NOMO-1 (cell line): ENCODE measurements at regions not wholly inside any gene's neighbourhood (a gene's known extent, or its start where the extent isn't known, plus 50 kb on each side); places are given as distances from the start of the nearest gene placed in this dataset.
A peak's percentile ranks its signal among the peaks of the same experiment; 100 is the strongest.

ENCODE experiments used
- DNase-seq, 2 experiments: peaks; one replicate each; lab custom pipeline; 2025; ENCODE audit not compliant: unreplicated experiment in 2 of 2; lab: John Stamatoyannopoulos, UW

- no peak for DNase-seq
These were observed 372.1 kb upstream of the RUNX1 start for GRCh38 chr21:35421221-35421620.

- no peak for DNase-seq
These were observed 371.6 kb upstream of the RUNX1 start for GRCh38 chr21:35420656-35421055.

GRCh38 chr21:35417762-35418161, 368.7 kb upstream of the RUNX1 start:
- DNase-seq, result no peak

DNA sequence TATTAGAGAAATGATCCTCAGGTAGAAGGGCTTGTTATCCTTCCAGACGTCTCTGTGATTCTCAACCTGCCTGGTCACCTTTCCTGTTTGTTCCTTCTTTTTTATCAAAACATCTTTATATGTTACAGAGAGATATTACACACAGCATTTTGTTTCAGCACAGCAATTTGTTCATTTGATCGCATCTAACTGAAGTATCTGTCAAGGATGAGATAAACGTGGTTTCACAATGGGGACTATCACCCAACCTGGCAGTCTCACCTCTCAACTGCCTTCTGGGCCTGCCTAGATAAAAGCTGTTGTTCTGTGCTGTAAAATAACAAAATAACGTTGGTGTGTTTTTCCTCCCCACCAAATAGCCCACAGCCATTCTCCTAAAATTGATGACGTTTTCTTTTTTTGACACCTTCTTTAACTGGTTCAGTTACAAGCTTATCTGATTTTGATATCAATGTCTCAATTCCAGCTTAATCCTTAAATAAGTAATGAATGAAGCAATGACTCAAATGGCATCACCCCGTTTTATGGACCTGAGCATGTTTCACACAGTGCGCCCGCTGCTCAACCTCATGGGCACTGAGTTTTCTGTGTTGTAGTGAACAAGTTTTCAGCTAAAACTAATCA, 367.9 kb upstream of the RUNX1 start:
- no peak for DNase-seq

DNA sequence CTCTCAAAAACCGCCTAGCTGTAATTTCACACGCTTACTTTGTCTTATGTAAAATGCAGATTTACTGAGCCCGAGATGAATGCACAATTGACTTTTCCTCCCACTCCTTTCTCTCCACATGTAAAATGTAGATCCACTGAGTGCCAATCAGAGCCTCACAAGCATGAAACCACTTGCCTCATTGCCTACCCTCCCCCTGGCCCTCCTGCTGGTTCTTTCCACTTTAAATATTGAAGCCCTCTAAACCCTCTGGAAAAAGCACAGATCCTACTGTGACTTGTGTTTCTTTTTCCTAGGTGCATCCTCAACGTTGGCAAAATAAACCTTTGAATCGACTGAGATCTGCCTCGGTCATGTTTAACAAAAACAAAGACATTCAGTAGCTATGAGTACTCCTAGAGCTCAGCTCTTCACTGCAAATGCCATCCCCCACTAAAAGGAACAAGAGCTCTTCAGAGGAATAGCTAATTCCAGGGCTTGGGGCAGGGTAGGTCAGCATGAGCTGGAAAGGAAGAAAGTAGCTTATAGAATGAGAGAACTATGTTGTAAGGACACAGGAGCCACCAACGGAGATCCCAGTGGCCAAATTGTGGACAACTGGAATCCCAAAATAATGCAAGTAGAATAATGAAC, 365.5 kb upstream of the RUNX1 start:
- no peak for DNase-seq

- no peak for DNase-seq
These were observed 365.0 kb upstream of the RUNX1 start for GRCh38 chr21:35414056-35414455.

DNA sequence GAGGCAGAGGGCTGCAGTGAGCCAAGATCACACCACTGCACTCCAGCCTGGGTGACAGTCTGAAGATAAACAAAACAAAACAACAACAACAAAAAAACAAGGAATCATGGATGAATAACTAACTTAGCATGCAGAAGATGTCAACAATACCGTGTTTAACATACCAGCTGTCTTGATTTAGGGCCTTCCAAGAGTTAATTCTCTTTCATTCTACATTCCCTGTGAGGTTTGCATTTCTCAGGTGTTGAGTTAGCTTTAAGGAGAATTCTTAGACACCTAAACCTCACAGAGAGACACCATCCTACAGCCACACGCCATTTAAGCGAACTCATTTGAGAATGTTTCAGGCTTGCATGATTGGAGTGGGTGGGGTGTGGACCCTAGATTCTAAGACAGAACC, 363.1 kb upstream of the RUNX1 start:
- DNase-seq, result no peak

GRCh38 chr21:35411434-35411833, 362.3 kb upstream of the RUNX1 start:
- DNase-seq, result no peak

DNA sequence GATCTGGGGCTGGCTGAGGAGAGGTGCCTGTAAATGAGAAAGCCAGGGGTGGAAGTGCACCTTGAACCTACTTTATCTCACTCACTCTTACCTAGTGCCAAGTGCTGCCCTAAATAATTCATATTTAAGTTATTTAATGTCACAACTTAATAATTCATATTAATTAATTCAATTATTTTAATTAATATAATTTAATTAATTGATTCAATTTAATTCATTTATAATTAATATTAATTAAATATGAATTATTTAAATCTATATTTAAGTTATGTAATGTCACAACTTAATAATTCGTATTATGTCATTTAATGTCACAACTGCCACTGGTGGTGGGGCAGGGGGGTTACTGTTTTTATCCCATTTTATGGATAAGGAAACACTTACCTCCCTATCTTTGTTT, 361.6 kb upstream of the RUNX1 start:
- DNase-seq, result no peak

GRCh38 chr21:35410123-35410522, 361.0 kb upstream of the RUNX1 start:
- no peak for DNase-seq

DNA sequence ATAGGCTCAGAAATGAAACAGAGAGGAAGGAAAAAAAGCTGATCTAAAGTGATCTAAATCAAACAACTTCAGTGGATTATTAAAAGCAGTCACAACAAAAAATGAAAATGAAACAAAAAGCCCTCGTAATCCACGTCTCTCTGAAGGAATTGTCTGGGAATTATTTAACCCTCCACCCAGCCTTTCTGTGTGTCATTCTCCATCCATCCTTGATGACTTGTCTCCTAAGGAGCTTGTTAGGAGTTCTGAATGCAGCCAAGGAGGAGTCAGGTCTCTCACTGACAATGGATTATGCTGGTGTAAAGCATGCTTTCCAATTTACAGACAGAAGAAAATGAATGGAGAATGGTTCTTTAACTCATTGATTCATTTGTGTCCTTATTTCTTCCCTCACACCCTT, 359.3 kb upstream of the RUNX1 start:
- no peak for DNase-seq

DNA sequence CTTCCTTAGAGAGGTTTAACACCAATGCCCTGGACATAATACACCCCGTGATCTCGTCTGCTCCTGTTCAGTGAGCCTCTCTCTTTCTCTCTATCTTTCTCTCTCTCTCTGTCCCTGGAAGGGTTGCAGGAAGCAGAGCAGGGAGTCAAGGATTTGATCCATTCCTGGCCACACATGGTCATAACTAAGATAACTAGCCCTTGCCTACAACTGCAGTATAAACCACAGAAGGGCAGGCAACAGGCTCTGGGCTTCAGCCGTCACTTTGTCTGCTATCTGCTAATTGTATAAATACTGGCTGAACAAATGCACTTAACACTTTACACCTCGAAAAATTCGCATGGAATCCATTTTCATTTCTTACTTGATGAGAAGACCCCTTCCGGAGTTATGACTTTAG, 357.5 kb upstream of the RUNX1 start:
- DNase-seq, result no peak

- no peak for DNase-seq
These were observed 356.9 kb upstream of the RUNX1 start for GRCh38 chr21:35405981-35406380.

DNA sequence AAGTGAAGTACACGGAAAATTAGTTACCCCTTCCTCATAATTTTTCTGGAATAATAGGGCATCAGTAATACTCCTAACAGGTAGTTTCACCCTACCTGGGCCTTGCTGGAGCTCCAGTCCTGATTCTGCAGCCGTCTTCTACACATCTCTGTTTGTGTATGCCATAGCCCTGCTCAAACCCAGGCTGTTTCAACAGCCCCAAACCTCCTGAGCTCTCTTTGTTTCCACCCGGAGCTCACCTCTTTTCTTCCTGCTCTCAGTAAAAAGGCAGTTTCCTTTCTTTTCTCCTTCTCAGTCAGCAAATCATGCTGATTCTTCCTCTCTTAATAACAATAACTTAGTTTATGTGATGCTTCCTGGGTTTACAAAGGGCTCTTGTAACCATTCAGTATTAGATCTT, 355.1 kb upstream of the RUNX1 start:
- no peak for DNase-seq

GRCh38 chr21:35402061-35402460, 353.0 kb upstream of the RUNX1 start:
- no peak for DNase-seq

GRCh38 chr21:35401476-35401875, 352.4 kb upstream of the RUNX1 start:
- no peak for DNase-seq

DNA sequence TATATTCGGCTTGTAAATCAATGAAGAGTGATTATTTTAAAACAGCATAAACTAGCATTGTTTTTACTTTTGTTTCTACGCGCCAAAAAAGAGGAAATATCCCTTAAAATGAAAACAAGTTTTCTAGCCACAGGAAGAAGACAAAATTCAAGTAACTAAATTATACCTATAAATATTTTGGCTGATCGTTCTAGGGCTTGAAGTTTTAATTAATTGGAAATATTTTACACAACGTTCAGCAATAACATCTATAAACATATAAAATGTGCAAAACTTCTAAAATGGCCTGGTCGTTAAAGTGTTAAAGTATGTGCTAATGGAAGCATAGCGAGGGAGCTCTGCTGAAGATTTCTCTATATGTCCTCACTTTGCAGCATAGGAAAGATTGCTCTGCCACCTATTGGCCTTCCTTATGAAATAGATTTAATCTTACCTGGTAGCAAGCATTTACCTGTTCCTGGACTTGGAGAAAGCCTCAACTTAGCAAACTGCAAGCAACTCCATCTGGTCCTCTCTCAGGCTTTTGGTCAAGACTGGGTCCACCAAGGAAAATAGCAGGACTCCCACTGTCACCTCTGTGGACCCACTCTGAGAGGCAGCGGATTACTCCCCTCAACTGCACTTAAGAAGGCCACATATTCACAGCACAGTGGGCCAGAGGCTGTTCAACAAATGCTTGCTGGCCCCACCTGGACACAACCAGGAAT, 351.3 kb upstream of the RUNX1 start:
- DNase-seq, result peak; percentile 37 to 81

- DNase-seq, result no peak
These were observed 350.6 kb upstream of the RUNX1 start for GRCh38 chr21:35399706-35400105.

- DNase-seq, result peak in 1 of 2 experiments; percentile 44
These were observed 350.0 kb upstream of the RUNX1 start for GRCh38 chr21:35399002-35399530.

DNA sequence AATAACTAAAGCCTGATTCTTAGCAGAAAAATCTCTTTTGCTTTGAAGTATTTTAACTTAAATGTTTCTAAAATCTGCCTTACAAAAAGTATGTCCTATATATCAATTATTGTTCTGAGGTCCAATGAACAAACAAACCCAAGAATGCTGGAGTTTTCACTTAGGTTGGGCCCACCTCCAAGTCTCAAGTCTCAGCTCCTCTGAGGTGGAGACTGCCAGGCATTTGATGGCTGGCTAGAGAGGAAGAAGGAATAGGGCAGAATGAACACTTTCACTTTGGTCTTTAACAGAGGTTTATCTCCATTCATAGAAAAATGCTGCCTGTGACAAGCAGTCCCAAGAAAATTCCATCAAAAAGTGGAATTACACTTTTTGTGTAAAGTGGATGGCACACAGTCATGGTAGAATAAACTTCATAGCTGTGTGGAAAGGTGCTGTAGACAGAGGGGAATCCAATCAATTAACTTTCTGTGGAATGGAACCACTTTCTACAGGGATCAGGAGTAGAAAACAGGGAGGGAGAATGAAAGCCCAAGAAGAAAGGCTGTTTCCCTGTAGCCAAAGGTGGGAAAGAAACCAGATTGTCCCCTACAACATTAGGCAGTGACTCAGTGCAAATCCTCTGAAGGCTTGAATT, 349.4 kb upstream of the RUNX1 start:
- peak in 1 of 2 experiments; percentile 34 for DNase-seq

DNA sequence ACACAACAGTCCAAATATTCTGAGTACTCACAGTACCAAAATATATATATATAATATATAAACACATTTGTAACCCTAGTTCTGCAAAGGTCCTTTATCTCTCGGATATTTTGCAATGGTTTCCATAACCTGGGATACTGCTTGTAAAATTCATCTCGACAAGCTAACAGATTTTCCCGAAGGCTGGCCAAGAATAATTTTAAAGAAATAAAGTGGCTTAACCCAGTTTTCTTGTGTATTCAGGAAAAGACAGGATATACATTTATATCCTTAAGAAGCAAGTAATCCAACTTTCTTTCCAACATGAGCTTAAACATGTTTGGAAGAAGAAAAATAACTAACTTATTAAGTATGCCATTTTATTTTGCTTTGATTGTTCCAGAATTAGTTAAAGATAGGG, 348.7 kb upstream of the RUNX1 start:
- no peak for DNase-seq
